ENCODE measurements at regions not wholly inside any gene's neighbourhood (a gene's known extent, or its start where the extent isn't known, plus 50 kb on each side); places are given as distances from the start of the nearest gene placed in this dataset.

DNA sequence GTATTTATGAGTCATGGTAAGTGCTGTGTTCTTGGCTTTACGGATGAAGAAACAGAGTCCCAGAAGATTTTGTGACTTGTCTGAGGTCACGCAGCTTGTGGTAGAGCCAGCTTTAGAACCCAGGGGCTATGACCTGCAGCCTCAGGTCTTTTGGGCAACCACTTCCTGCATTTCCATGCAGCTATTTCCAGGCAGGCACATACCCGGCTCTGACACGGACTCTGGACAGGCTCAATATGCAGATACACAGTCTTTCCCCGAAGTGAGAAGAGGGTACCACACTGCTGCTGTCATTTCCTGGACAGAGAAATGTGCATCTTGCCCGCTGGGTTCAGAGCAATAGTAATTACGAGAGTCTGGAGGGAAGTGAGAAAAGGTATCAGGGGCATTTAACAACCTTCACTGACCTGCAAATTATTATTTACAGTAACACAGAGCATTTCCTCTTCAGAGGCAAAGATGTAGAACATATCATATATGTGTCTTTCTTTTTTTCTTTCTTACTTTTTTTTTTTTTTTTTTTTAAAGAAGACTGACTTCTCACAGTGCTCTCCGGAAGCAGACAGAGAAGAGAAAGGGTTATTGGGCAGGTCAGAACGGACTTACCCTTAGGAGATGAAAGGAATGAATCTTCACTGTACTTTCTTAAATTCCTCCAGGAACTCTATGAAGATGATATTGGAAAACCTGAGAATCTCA is 185.1 kb downstream of the CLIC5 start:
- no peak overlapping the region for H3K4me3 ChIP-seq (ENCODE audit: low read depth, low read length)
- TF ChIP-seq, protein P1, sequence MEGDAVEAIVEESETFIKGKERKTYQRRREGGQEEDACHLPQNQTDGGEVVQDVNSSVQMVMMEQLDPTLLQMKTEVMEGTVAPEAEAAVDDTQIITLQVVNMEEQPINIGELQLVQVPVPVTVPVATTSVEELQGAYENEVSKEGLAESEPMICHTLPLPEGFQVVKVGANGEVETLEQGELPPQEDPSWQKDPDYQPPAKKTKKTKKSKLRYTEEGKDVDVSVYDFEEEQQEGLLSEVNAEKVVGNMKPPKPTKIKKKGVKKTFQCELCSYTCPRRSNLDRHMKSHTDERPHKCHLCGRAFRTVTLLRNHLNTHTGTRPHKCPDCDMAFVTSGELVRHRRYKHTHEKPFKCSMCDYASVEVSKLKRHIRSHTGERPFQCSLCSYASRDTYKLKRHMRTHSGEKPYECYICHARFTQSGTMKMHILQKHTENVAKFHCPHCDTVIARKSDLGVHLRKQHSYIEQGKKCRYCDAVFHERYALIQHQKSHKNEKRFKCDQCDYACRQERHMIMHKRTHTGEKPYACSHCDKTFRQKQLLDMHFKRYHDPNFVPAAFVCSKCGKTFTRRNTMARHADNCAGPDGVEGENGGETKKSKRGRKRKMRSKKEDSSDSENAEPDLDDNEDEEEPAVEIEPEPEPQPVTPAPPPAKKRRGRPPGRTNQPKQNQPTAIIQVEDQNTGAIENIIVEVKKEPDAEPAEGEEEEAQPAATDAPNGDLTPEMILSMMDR (IDR thresholded peaks at IDR 0.05; ENCODE audit: low read depth, low read length): no peak

DNA sequence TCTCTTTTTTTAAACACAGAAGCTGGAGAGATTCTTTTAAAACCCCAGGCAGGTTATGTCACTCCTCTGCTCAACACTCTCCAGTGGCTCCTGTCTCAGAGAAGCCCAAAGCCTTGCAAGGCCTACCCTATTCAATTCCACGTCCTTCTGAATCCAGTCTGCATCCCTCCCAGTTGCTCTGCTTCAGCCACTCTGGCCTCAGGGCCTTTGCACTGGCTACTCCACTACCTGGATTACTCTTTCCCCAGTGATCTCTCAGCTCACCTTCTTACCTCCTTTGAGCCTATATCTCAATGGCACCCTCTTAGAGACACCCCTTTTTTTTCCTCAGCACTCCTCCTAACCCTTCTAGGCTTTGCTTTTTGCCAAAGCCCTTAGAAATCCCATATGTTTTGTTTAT is 185.8 kb downstream of the CLIC5 start:
- TF ChIP-seq, protein P1 (IDR thresholded peaks at IDR 0.05; ENCODE audit: low read depth, low read length): no peak
- no peak overlapping the region for H3K4me3 ChIP-seq (ENCODE audit: low read depth, low read length)

DNA sequence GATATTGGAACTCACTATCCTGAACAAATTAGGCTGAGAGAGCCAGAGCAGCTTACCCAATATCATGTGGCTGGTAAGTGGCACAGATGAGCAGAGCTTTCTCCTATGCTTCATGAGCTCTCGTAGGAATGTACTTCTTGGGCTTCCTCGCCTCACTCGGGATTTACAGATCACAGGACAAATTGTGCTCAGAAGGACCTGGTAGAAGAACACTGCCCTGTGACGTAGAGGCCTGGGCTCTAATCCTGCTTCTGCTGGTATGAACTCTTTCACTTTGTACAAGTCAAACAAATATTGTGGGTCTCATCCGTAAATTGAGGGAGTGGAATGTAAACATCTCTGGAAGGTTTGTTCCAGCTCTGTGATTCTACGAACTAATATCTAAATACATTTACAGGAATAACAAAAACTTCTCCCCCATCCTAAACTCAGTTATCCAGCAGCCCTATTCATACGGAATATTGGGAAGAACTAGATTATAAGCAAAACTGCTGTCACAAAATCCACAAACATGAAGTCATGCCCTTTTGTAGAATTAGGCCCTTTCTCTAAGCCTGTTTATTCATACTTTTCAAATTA is 187.6 kb downstream of the CLIC5 start:
- no peak overlapping the region for H3K4me3 ChIP-seq (ENCODE audit: low read depth, low read length)
- TF ChIP-seq, protein P1 (IDR thresholded peaks at IDR 0.05; ENCODE audit: low read depth, low read length): no peak

DNA sequence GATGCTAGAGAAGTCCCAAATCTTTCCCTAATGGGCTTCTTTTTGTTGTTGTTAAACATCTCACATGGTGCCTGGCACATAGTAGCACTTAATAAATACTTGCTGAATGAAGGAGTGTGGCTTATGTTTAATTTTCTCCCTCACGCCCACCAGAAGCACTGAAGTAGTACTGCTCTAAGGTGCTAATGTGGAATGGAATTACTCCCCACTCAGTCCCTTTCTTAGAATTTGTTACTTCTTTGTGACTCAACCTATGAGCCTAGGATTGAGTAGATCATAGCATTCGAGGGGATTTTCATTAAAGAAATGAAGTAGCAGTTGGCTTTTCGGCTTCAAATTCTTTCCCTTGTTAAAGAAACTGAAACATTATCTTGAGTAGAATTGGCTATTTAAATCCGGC is 192.8 kb downstream of the CLIC5 start:
- TF ChIP-seq, protein P1 (IDR thresholded peaks at IDR 0.05; ENCODE audit: low read depth, low read length): no peak
- H3K4me3 ChIP-seq (ENCODE audit: low read depth, low read length): no peak overlapping the region

DNA sequence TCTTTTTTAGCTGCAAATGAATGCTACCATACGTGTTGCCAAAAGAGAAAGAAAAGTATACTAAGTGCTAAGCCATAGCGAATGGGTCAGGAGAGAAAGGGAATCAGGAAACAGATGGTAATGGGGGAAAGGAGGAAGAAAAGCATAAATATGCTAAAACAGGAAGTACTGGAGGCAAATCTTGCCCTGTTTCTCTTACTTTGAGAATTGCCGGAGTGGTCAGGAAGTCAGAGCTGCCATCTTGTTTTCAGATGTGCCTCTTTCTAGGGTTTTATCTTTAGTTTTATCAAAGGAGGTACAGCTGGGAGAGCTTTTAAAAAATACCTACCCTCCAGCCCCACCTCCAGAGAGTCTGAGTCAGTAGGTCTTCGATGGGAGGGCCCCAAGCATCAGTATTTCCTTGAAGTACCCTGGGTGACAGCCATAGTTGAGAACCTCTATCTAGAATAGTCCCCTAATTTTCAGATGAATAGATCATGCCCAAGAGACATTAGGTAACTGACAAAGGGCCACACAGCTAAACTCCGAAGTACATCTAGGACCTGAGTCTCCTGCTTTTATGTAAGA is 193.3 kb downstream of the CLIC5 start:
- H3K4me3 ChIP-seq (ENCODE audit: low read depth, low read length): no peak overlapping the region
- TF ChIP-seq, protein P1 (IDR thresholded peaks at IDR 0.05; ENCODE audit: low read depth, low read length): no peak

DNA sequence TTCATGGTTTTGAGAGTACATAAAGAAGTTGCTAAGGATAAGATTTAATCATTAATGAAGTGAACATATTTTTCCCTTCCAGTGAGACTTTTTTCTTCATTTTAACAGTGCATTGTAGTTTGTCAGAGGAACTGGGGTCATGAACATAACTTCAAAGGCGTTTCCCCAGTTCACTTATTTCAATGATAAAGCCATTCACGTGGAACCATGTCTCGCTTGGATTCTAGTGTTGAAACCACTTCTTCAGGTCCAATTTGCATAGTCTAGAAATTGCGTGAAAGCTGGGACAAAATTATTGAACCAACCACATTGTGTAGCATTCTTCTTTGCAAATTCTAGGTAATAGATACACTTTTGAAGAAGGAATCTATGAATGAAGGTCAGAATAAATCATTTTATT is 197.0 kb downstream of the CLIC5 start:
- H3K4me3 ChIP-seq (ENCODE audit: low read depth, low read length): no peak overlapping the region
- TF ChIP-seq, protein P1 (IDR thresholded peaks at IDR 0.05; ENCODE audit: low read depth, low read length): no peak

DNA sequence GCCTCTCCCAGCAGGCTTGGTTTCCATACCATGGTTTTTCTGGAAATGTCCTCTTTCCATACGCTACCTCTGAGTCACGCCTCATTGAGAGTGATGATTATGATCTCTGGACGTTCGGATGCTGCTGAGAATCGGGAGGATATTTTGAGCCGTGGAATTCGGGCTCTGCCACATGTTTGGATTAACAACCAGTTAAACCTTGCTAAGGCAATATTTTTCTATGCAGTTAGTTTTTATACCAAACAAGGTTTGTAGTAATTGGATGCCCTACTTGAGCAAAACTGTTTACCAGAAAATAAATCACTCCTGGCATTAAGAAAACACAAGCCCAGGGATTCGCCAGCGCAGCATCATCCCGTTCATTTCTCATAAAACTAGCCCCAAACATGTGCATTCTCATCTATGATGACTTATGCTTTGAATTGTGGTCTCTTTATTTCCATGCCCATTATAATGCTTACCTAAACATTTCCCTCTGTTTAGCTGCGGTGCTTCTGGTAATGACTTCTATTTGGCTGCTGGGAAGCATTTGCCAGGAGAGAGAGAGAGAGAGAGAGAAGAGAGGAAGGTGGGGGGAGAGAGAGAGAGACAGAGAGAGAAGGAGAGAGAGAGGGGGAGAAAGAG is 198.9 kb downstream of the CLIC5 start:
- H3K4me3 ChIP-seq (ENCODE audit: low read depth, low read length): no peak overlapping the region
- TF ChIP-seq, protein P1 (IDR thresholded peaks at IDR 0.05; ENCODE audit: low read depth, low read length): no peak

Data from WI38 (cell line).